ENCODE measurements at regions not wholly inside any gene's neighbourhood (a gene's known extent, or its start where the extent isn't known, plus 50 kb on each side); places are given as distances from the start of the nearest gene placed in this dataset.
"Not testable (repeated sequence)": the region's sequence is repeated elsewhere in the genome, so short reads cannot be mapped to it uniquely, and the experiment has no call there.

- Histone ChIP-seq H3K4me3 (no peak overlapping the region), H3K4me1 (ENCODE audit: low read depth) (no peaks in the 10 kb centered on the region), H3K9me3 (no peaks in the 10 kb centered on the region), H3K36me3 (ENCODE audit: low read depth) (no peaks in the 10 kb centered on the region)
- DNase-seq = no peak
- intact Hi-C loops (cut with DNase I, micrococcal nuclease) = no loop called here
- ATAC-seq = no peak
- TF ChIP-seq CTCF (IDR thresholded peaks at IDR 0.05) = no peak
Observed at GRCh38 chr14:58914279-58914855, 274.1 kb upstream of the DAAM1 start.

- H3K4me3 ChIP-seq = no peak overlapping the region
- TF ChIP-seq CTCF (IDR thresholded peaks at IDR 0.05) = no peak
- H3K36me3 ChIP-seq (ENCODE audit: low read depth) = no peaks in the 10 kb centered on the region
- intact Hi-C loops (cut with DNase I, micrococcal nuclease) = no loop called here
- H3K4me1 ChIP-seq (ENCODE audit: low read depth) = no peaks in the 10 kb centered on the region
- H3K9me3 ChIP-seq = no peaks in the 10 kb centered on the region
- no peak for DNase-seq
- no peak for ATAC-seq
Observed at GRCh38 chr14:58915646-58916045, 272.8 kb upstream of the DAAM1 start.

- no peak for ATAC-seq
- no peak overlapping the region for H3K4me3 ChIP-seq
- H3K4me1 ChIP-seq (ENCODE audit: low read depth) = no peaks in the 10 kb centered on the region
- intact Hi-C loops (cut with DNase I, micrococcal nuclease) = no loop called here
- no peak for DNase-seq
- no peaks in the 10 kb centered on the region for H3K36me3 ChIP-seq (ENCODE audit: low read depth)
- H3K9me3 ChIP-seq = no peaks in the 10 kb centered on the region
- TF ChIP-seq CTCF (IDR thresholded peaks at IDR 0.05) = no peak
Observed at GRCh38 chr14:58918066-58918738, 270.3 kb upstream of the DAAM1 start.

GRCh38 chr14:58919217-58919616, 269.2 kb upstream of the DAAM1 start:
- no peaks in the 10 kb centered on the region for H3K4me1 ChIP-seq (ENCODE audit: low read depth)
- H3K9me3 ChIP-seq = no peaks in the 10 kb centered on the region
- no peak for TF ChIP-seq CTCF (IDR thresholded peaks at IDR 0.05)
- ATAC-seq = no peak
- no peaks in the 10 kb centered on the region for H3K36me3 ChIP-seq (ENCODE audit: low read depth)
- DNase-seq = no peak
- intact Hi-C loops (cut with DNase I, micrococcal nuclease) = no loop called here
- H3K4me3 ChIP-seq = no peak overlapping the region

GRCh38 chr14:58920230-58920629, 268.2 kb upstream of the DAAM1 start:
- H3K9me3 ChIP-seq = no peaks in the 10 kb centered on the region
- DNase-seq (no peak), ATAC-seq (no peak)
- H3K4me1 ChIP-seq (ENCODE audit: low read depth) = no peaks in the 10 kb centered on the region
- TF ChIP-seq CTCF (IDR thresholded peaks at IDR 0.05) = no peak
- intact Hi-C loops (cut with DNase I, micrococcal nuclease) = no loop called here
- H3K4me3 ChIP-seq = no peak overlapping the region
- H3K36me3 ChIP-seq (ENCODE audit: low read depth) = no peaks in the 10 kb centered on the region

- ATAC-seq, DNase-seq: not testable (repeated sequence)
Observed at GRCh38 chr14:58922201-58922940, 266.1 kb upstream of the DAAM1 start.

More at GRCh38 chr14:58922201-58922940, 266.1 kb upstream of the DAAM1 start:
- H3K9me3 ChIP-seq; H3K4me1 ChIP-seq (ENCODE audit: low read depth); intact Hi-C loops (cut with DNase I, micrococcal nuclease); H3K36me3 ChIP-seq (ENCODE audit: low read depth); H3K4me3 ChIP-seq: not testable (repeated sequence)

Measured in mucosa of descending colon (tissue), 3 donors.